ENCODE measurements at regions not wholly inside any gene's neighbourhood (a gene's known extent, or its start where the extent isn't known, plus 50 kb on each side); places are given as distances from the start of the nearest gene placed in this dataset.

- Histone ChIP-seq H3K4me1 (ENCODE audit: insufficient read depth, low read length) (peaks cover 15% of the 10 kb centered on the region), H3K79me2 (ENCODE audit: insufficient read depth, low read length) (no peaks in the 10 kb centered on the region), H4K20me1 (ENCODE audit: insufficient read depth, low read length) (no peaks in the 10 kb centered on the region), H3K36me3 (ENCODE audit: insufficient read depth, low read length) (no peaks in the 10 kb centered on the region), H3K4me3 (ENCODE audit: insufficient read depth, low read depth, low read length) (no peak overlapping the region), H3K27me3 (ENCODE audit: insufficient read depth, low read length) (no peaks in the 10 kb centered on the region), H3K9me3 (ENCODE audit: insufficient read depth, low read depth, low read length) (no peaks in the 10 kb centered on the region), H3K4me2 (ENCODE audit: low read length) (no peak overlapping the region), H3K9ac (ENCODE audit: low read length) (peak overlapping the region; percentile 13), H2AFZ (ENCODE audit: low read depth, low read length) (no peak overlapping the region), H3K27ac (ENCODE audit: low read depth, low read length) (peak overlapping the region; percentile 57)
- Mint-ChIP-seq H3K4me1 (ENCODE audit: low read depth, unreplicated experiment) (peaks cover 24% of the 10 kb centered on the region), H3K9me3 (ENCODE audit: unreplicated experiment) (peaks cover under 1% of the 10 kb centered on the region), H3K4me3 (ENCODE audit: unreplicated experiment) (no peak overlapping the region), H3K27ac (ENCODE audit: unreplicated experiment) (no peak overlapping the region), H3K27me3 (ENCODE audit: low read depth, unreplicated experiment) (no peaks in the 10 kb centered on the region), H3K36me3 (ENCODE audit: low read depth, unreplicated experiment) (no peaks in the 10 kb centered on the region)
- no peak for FAIRE-seq
- TF ChIP-seq EZH2 (IDR thresholded peaks at IDR 0.05; ENCODE audit: insufficient read depth, low read length) = no peak
- TF ChIP-seq, protein P1, sequence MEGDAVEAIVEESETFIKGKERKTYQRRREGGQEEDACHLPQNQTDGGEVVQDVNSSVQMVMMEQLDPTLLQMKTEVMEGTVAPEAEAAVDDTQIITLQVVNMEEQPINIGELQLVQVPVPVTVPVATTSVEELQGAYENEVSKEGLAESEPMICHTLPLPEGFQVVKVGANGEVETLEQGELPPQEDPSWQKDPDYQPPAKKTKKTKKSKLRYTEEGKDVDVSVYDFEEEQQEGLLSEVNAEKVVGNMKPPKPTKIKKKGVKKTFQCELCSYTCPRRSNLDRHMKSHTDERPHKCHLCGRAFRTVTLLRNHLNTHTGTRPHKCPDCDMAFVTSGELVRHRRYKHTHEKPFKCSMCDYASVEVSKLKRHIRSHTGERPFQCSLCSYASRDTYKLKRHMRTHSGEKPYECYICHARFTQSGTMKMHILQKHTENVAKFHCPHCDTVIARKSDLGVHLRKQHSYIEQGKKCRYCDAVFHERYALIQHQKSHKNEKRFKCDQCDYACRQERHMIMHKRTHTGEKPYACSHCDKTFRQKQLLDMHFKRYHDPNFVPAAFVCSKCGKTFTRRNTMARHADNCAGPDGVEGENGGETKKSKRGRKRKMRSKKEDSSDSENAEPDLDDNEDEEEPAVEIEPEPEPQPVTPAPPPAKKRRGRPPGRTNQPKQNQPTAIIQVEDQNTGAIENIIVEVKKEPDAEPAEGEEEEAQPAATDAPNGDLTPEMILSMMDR (IDR thresholded peaks at IDR 0.05; ENCODE audit: insufficient read depth, low read depth, low read length) = no peak
- no peak for DNase-seq (ENCODE audit: low read depth)
Observed at GRCh38 chr12:65616022-65616421, 208.3 kb upstream of the HMGA2 start.

DNA sequence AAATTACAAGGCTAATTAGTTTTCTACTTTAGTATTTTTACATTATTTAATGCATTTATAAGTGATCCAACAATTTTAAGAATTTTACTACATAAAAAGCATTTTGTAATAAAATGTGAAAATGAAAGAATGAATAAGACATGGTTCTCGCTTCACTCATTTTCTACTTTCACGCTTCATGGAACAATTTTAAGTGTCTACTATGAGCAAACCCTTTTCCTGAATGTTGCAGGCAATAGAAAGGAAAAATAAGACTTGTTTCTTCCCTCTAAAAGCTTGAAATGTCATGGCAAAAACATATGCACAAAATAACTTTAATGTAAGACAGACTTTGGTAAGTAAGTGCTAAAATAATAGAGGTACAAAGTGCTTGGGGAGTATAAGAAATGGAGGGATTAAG, 205.7 kb upstream of the HMGA2 start:
- H3K4me3 ChIP-seq (ENCODE audit: insufficient read depth, low read depth, low read length) = no peak overlapping the region
- Mint-ChIP-seq H3K4me1 (ENCODE audit: low read depth, unreplicated experiment) (peaks cover 16% of the 10 kb centered on the region), H3K9me3 (ENCODE audit: unreplicated experiment) (no peaks in the 10 kb centered on the region), H3K4me3 (ENCODE audit: unreplicated experiment) (no peak overlapping the region), H3K27me3 (ENCODE audit: low read depth, unreplicated experiment) (no peaks in the 10 kb centered on the region), H3K27ac (ENCODE audit: unreplicated experiment) (no peak overlapping the region), H3K36me3 (ENCODE audit: low read depth, unreplicated experiment) (no peaks in the 10 kb centered on the region)
- TF ChIP-seq, protein P1 (IDR thresholded peaks at IDR 0.05; ENCODE audit: insufficient read depth, low read depth, low read length) = no peak
- no peak for TF ChIP-seq EZH2 (IDR thresholded peaks at IDR 0.05; ENCODE audit: insufficient read depth, low read length)
- H3K9ac ChIP-seq (ENCODE audit: low read length) = no peak overlapping the region
- DNase-seq (ENCODE audit: low read depth) (no peak), FAIRE-seq (no peak)
- H2AFZ ChIP-seq (ENCODE audit: low read depth, low read length) = no peak overlapping the region
- H3K27me3 ChIP-seq (ENCODE audit: insufficient read depth, low read length) = no peaks in the 10 kb centered on the region
- no peaks in the 10 kb centered on the region for H3K36me3 ChIP-seq (ENCODE audit: insufficient read depth, low read length)
- no peak overlapping the region for H3K4me2 ChIP-seq (ENCODE audit: low read length)
- H3K9me3 ChIP-seq (ENCODE audit: insufficient read depth, low read depth, low read length) = no peaks in the 10 kb centered on the region
- no peak overlapping the region for H3K27ac ChIP-seq (ENCODE audit: low read depth, low read length)
- H3K79me2 ChIP-seq (ENCODE audit: insufficient read depth, low read length) = no peaks in the 10 kb centered on the region
- no peaks in the 10 kb centered on the region for H4K20me1 ChIP-seq (ENCODE audit: insufficient read depth, low read length)
- H3K4me1 ChIP-seq (ENCODE audit: insufficient read depth, low read length) = peaks cover 5% of the 10 kb centered on the region

DNA sequence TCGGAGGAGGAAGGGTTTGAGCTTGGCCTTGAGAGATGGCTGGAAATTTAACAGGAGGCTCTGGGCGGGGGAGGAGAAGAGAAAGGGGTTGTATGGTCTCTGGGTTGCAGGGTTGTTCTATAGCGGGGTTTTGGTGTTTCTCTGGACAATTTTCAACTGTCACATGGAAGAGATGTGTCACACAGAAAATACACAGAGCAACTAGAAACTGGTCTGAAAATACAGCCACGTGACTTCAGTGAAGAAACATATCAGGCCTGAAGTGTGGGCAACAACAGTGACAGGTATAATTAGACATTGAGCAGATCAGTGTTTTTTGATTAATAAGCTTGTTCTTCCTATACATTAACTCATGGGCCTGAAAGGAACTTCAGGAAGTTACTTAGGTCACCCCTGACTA, 205.3 kb upstream of the HMGA2 start:
- Histone ChIP-seq H3K9me3 (ENCODE audit: insufficient read depth, low read depth, low read length) (no peaks in the 10 kb centered on the region), H4K20me1 (ENCODE audit: insufficient read depth, low read length) (no peaks in the 10 kb centered on the region), H3K79me2 (ENCODE audit: insufficient read depth, low read length) (no peaks in the 10 kb centered on the region), H3K36me3 (ENCODE audit: insufficient read depth, low read length) (no peaks in the 10 kb centered on the region), H3K4me1 (ENCODE audit: insufficient read depth, low read length) (peaks cover 5% of the 10 kb centered on the region), H3K9ac (ENCODE audit: low read length) (no peak overlapping the region), H3K4me3 (ENCODE audit: insufficient read depth, low read depth, low read length) (no peak overlapping the region), H2AFZ (ENCODE audit: low read depth, low read length) (no peak overlapping the region), H3K4me2 (ENCODE audit: low read length) (no peak overlapping the region), H3K27me3 (ENCODE audit: insufficient read depth, low read length) (no peaks in the 10 kb centered on the region), H3K27ac (ENCODE audit: low read depth, low read length) (no peak overlapping the region)
- FAIRE-seq (no peak), DNase-seq (ENCODE audit: low read depth) (no peak)
- H3K27me3 Mint-ChIP-seq (ENCODE audit: low read depth, unreplicated experiment) = no peaks in the 10 kb centered on the region
- no peaks in the 10 kb centered on the region for H3K9me3 Mint-ChIP-seq (ENCODE audit: unreplicated experiment)
- H3K4me3 Mint-ChIP-seq (ENCODE audit: unreplicated experiment) = no peak overlapping the region
- peaks cover 16% of the 10 kb centered on the region for H3K4me1 Mint-ChIP-seq (ENCODE audit: low read depth, unreplicated experiment)
- H3K27ac Mint-ChIP-seq (ENCODE audit: unreplicated experiment) = no peak overlapping the region
- no peaks in the 10 kb centered on the region for H3K36me3 Mint-ChIP-seq (ENCODE audit: low read depth, unreplicated experiment)
- no peak for TF ChIP-seq EZH2 (IDR thresholded peaks at IDR 0.05; ENCODE audit: insufficient read depth, low read length)
- TF ChIP-seq, protein P1 (IDR thresholded peaks at IDR 0.05; ENCODE audit: insufficient read depth, low read depth, low read length) = no peak

All from astrocyte (in vitro differentiated cells and primary cell).